ENCODE measurements at regions not wholly inside any gene's neighbourhood (a gene's known extent, or its start where the extent isn't known, plus 50 kb on each side); places are given as distances from the start of the nearest gene placed in this dataset.
A peak's percentile ranks its signal among the peaks of the same experiment; 100 is the strongest.

GRCh38 chr1:87949711-87950110 is 621.0 kb downstream of the LMO4 start:
- no peak for DNase-seq (ENCODE audit: low read depth in 2 of 3, low spot score in 2 of 3)

GRCh38 chr1:87950369-87950768 is 621.7 kb downstream of the LMO4 start:
- no peak for DNase-seq (ENCODE audit: low read depth in 2 of 3, low spot score in 2 of 3)

- DNase-seq (ENCODE audit: low read depth in 2 of 3, low spot score in 2 of 3): no peak
Observed at GRCh38 chr1:87951409-87951808, 622.7 kb downstream of the LMO4 start.

GRCh38 chr1:87951852-87952251 is 623.2 kb downstream of the LMO4 start:
- no peak for DNase-seq (ENCODE audit: low read depth in 2 of 3, low spot score in 2 of 3)

GRCh38 chr1:87953121-87953520 is 624.4 kb downstream of the LMO4 start:
- DNase-seq (ENCODE audit: low read depth in 2 of 3, low spot score in 2 of 3): no peak

GRCh38 chr1:87953732-87954344 is 625.2 kb downstream of the LMO4 start:
- DNase-seq (ENCODE audit: low read depth in 2 of 3, low spot score in 2 of 3): peak in 2 of 3 experiments; percentile 3 to 4

- no peak for DNase-seq (ENCODE audit: low read depth in 2 of 3, low spot score in 2 of 3)
Observed at GRCh38 chr1:87955038-87955437, 626.4 kb downstream of the LMO4 start.

- DNase-seq (ENCODE audit: low read depth in 2 of 3, low spot score in 2 of 3): no peak
Observed at GRCh38 chr1:87956072-87956471, 627.4 kb downstream of the LMO4 start.

GRCh38 chr1:87956750-87957149 is 628.1 kb downstream of the LMO4 start:
- DNase-seq (ENCODE audit: low read depth in 2 of 3, low spot score in 2 of 3): no peak

GRCh38 chr1:87957331-87957730 is 628.7 kb downstream of the LMO4 start:
- no peak for DNase-seq (ENCODE audit: low read depth in 2 of 3, low spot score in 2 of 3)

- DNase-seq (ENCODE audit: low read depth in 2 of 3, low spot score in 2 of 3): no peak
Observed at GRCh38 chr1:87958201-87958600, 629.5 kb downstream of the LMO4 start.

GRCh38 chr1:87958716-87959115 is 630.0 kb downstream of the LMO4 start:
- no peak for DNase-seq (ENCODE audit: low read depth in 2 of 3, low spot score in 2 of 3)

- no peak for DNase-seq (ENCODE audit: low read depth in 2 of 3, low spot score in 2 of 3)
Observed at GRCh38 chr1:87959236-87959635, 630.6 kb downstream of the LMO4 start.

- DNase-seq (ENCODE audit: low read depth in 2 of 3, low spot score in 2 of 3): no peak
Observed at GRCh38 chr1:87961992-87962391, 633.3 kb downstream of the LMO4 start.

- DNase-seq (ENCODE audit: low read depth in 2 of 3, low spot score in 2 of 3): no peak
Observed at GRCh38 chr1:87963556-87963955, 634.9 kb downstream of the LMO4 start.

GRCh38 chr1:87965193-87965592 is 636.5 kb downstream of the LMO4 start:
- no peak for DNase-seq (ENCODE audit: low read depth in 2 of 3, low spot score in 2 of 3)

GRCh38 chr1:87968197-87968955 is 639.7 kb downstream of the LMO4 start:
- DNase-seq (ENCODE audit: low read depth in 2 of 3, low spot score in 2 of 3): no peak

- no peak for DNase-seq (ENCODE audit: low read depth in 2 of 3, low spot score in 2 of 3)
Observed at GRCh38 chr1:87969040-87969439, 640.4 kb downstream of the LMO4 start.

- DNase-seq (ENCODE audit: low read depth in 2 of 3, low spot score in 2 of 3): no peak
Observed at GRCh38 chr1:87972811-87973210, 644.1 kb downstream of the LMO4 start.

- no peak for DNase-seq (ENCODE audit: low read depth in 2 of 3, low spot score in 2 of 3)
Observed at GRCh38 chr1:87973896-87974295, 645.2 kb downstream of the LMO4 start.

- no peak for DNase-seq (ENCODE audit: low read depth in 2 of 3, low spot score in 2 of 3)
Observed at GRCh38 chr1:87976316-87976715, 647.6 kb downstream of the LMO4 start.

GRCh38 chr1:87977145-87977544 is 648.5 kb downstream of the LMO4 start:
- DNase-seq (ENCODE audit: low read depth in 2 of 3, low spot score in 2 of 3): no peak

- DNase-seq (ENCODE audit: low read depth in 2 of 3, low spot score in 2 of 3): no peak
Observed at GRCh38 chr1:87979079-87979478, 650.4 kb downstream of the LMO4 start.
